NCI-H2107 treated with DMSO at 0.1 percent for 48 hours (cell line): ENCODE measurements at regions not wholly inside any gene's neighbourhood (a gene's known extent, or its start where the extent isn't known, plus 50 kb on each side); places are given as distances from the start of the nearest gene placed in this dataset.

Experiments used
- DNase-seq: peaks from one replicate; lab custom pipeline; 2025; ENCODE audit not compliant: unreplicated experiment; lab: John Stamatoyannopoulos, UW

DNA sequence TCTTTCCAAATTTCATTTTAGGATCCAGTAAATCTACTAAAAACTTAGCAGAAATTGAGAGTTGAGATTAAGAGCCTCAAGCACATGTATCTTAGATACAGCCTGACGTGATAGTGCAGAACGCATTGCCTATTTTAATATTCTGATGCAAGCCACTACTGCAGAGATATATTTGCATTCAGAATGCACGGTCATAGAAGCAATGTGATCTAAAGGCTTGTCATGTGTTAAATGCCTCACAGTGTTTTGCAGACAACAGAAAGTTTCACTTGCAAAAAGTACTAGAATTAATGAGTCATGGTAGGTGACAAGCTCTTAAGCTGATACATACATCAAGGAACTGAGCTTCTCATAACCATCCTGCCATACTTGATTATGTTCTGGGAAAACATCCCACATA, 886.7 kb upstream of the CHAC2 start:
- no peak for DNase-seq

GRCh38 chr2:52879561-52879960, 888.0 kb upstream of the CHAC2 start:
- DNase-seq: no peak

- no peak for DNase-seq
These were observed 889.9 kb upstream of the CHAC2 start for GRCh38 chr2:52877703-52878102.

DNA sequence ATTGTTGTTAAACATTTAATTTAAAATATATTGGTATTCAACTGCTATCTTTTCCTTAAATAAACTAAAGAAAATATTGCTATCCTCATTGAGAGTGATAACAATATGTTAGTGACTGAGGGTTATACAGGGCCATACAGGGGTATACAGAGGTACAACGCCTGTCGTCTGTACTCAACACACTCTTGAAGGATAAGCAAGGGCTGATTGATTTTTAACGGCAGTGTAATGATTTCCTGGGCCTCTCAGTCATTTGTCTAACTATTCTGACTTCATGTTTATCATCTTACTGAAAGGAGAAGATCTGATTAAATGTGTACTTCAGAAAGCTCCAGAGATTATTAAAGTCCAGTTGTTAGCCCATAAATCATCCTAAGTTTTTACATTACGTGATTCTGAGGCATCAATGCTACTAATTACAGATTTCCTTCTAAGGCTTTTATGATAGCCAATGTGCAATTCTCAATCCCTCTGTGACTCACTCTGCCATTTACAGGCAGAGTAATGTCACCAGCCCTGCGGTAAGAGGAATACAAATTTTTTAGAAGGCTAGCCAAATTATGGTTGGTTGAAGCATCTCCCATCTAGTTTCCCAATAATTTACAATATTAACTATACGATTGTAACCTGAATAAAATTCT, 893.0 kb upstream of the CHAC2 start:
- no peak for DNase-seq

DNA sequence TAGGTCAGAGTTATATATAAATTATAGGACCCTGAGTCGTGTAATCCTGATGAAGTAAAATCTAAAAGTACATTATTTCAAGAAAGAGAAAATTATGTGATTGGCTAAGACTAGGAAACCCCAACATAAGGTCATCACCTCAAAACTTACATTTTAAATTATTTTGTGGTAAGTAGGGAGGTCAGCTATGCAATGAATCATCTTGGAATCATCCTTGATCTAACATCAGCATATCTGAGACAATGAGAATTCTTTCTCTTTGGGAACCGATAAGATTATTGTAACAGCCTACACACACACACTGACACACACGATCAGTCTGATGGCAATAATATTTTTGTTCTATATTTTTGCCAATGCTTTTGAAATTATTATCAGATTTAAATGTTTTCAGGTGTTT, 904.8 kb upstream of the CHAC2 start:
- DNase-seq: no peak

- no peak for DNase-seq
These were observed 906.0 kb upstream of the CHAC2 start for GRCh38 chr2:52861596-52861995.

DNA sequence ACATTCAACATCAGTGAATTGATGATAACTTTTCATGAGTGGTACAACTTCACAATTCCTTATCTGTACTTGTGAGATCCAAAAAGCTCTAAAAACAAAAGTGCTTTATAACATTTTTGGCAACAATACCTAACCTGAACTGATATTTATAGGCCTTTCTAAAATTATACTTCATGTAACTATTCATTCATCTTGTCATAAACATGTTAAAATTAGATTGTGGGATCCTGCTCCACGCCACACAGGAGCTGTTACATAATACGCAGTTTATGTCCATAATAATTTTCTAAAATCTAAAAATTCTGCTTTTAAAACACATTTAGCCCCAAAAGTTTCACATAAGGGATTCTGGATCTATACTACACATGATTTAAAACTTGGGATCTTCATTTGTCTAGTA, 908.5 kb upstream of the CHAC2 start:
- no peak for DNase-seq

GRCh38 chr2:52857722-52858121, 909.9 kb upstream of the CHAC2 start:
- no peak for DNase-seq

DNA sequence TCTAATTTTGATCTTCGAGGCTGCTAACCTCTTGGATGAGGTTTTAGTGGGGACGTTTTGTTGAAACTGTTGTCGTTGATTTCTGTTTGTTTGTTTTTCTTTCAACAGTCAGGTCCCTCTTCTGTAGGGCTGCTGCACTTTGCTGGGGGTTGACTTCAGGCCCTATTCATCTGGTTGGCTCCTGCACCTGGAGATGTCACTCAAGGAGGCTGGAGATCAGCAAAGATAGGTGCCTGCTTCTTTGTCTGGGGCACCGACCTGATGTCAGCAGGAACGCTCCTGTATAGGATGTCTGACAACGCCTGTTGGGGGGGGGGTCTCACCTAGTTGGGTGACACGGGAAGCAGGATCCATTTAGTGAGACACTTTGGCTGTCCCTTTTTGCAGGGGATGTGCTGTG, 915.6 kb upstream of the CHAC2 start:
- no peak for DNase-seq

DNA sequence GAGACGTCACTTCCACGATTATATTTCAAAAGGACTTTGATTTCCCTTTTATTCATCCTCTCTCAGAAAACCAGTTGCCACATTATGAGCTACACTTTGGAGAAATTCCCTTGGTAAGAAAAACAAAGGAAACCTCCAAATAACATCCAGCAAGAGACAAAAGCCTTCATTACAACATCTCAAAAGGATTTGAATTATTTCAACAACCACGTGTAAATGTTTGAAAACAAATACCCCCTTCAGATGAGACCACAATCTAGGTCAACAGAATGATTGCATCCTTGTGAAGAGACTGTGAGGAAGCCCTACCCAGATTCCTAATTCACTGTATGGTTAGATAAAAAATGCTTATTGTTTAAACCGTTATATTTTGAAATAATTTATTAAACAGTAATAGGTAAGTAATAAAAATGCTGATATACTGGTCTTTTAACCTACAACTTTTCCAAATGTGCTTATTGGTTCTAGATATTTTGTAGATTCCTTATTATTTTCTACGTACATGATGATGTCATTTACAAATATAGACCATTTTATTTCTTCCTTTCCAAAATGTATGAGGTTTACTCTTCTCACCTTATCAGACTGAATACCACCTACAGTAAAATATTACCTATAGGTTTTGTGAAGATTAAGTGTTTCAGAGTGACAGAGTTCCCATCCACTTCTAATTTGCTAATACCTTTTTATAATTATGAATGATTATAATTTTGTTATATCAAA, 922.7 kb upstream of the CHAC2 start:
- no peak for DNase-seq

GRCh38 chr2:52835909-52836308, 931.7 kb upstream of the CHAC2 start:
- DNase-seq: no peak

GRCh38 chr2:52831216-52831615, 936.4 kb upstream of the CHAC2 start:
- DNase-seq: no peak

DNA sequence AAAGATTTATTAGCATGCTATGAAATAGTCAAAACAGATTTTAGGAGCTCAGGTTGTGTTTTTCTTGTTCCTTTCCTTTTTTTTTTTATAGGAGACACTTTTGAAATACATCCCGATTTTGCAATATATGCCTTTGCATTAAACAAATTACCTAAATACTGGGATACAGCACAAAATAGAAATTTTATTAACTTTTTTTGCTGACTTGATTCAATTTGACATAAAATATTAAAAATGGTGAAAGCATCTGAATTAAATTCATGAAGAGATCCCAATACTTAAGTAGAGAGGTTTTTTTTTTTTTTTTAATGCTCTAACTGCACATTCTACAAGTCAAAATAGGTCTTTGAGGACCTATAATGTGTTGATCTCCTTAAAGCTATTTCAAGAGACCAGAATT, 939.5 kb upstream of the CHAC2 start:
- no peak for DNase-seq

GRCh38 chr2:52821631-52822030, 946.0 kb upstream of the CHAC2 start:
- no peak for DNase-seq

GRCh38 chr2:52818958-52819357, 948.6 kb upstream of the CHAC2 start:
- DNase-seq: no peak

DNA sequence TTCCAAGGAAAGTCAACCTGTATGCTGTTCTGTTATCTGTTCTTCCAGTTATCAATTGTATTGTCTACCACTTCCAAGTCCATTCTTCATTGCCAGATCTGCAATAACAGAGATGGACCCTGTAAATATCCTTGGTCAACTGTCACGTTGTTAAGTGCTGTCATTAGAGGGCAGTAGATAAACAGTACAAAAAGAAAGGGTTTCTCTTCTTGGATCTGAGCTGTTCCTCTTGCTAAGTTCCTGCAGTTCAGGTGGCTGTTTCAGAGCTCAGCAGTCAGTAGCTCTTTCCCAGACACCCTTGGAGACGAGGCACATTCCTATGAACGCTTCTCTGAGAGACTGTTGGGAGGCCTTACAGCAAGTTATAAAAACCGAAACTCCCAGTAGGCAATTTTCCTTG, 957.1 kb upstream of the CHAC2 start:
- no peak for DNase-seq

- DNase-seq: no peak
These were observed 961.6 kb upstream of the CHAC2 start for GRCh38 chr2:52805901-52806410.

- no peak for DNase-seq
These were observed 973.0 kb upstream of the CHAC2 start for GRCh38 chr2:52794581-52794980.

DNA sequence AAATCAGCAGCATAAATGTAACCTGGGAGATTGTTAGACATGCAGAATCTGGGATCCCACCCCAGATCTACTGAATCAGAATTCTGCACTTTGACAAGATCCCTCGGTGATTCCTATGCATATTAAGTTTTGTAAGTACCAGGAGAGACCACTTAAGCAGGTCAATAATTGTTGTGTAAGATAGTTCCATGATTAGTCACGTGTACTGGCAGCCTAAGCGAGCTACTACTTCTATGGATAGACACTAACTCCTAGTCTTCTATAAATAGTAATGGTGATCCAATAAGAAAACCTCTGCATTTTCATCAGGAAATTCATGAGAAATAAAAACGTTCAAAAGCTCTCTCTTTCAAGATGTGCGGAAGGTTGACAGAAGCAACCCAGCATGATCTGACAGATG, 988.2 kb upstream of the CHAC2 start:
- no peak for DNase-seq

DNA sequence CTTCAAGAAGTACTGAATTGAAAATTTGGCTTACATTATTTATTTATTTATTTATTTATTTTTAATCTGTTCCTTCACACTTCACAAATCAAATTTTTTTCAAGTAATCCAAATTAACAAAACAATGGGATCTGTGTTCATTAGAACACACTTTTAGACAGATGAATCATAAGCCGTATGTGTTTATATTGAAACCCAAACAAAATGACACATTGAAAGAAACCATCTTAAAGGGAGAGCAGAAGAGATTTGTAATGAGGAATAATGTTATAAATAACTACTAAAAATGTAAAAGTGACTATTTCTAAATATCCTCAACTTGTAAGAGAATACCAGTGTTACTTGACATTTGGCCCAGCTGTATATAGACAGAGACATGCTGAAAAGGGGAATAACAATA, 991.0 kb upstream of the CHAC2 start:
- DNase-seq: no peak

- DNase-seq: no peak
These were observed 991.9 kb upstream of the CHAC2 start for GRCh38 chr2:52775674-52776073.

GRCh38 chr2:52765735-52766134, 1001.9 kb upstream of the CHAC2 start:
- DNase-seq: no peak

DNA sequence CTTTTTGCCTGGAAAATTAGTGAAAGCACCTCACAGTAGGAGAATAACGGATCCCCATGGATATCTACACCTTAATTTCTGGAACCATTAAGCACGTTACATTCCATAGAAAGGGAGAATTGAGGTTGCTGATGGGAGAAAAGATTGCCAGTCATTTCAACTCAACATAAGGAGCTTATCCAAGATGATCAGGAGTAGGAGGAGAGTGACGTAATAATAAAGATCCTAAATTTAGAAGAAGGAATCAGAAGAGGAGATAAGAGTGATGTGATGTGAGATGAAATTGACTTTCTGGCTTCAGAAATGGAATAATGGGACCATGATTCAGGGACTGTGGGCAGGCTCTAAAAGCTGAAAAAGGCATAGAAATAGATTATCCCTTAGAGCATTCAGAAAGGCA, 1017.8 kb upstream of the CHAC2 start:
- DNase-seq: no peak
